ENCODE measurements at regions not wholly inside any gene's neighbourhood (a gene's known extent, or its start where the extent isn't known, plus 50 kb on each side); places are given as distances from the start of the nearest gene placed in this dataset.
"Not testable (repeated sequence)": the region's sequence is repeated elsewhere in the genome, so short reads cannot be mapped to it uniquely, and the experiment has no call there.

DNA sequence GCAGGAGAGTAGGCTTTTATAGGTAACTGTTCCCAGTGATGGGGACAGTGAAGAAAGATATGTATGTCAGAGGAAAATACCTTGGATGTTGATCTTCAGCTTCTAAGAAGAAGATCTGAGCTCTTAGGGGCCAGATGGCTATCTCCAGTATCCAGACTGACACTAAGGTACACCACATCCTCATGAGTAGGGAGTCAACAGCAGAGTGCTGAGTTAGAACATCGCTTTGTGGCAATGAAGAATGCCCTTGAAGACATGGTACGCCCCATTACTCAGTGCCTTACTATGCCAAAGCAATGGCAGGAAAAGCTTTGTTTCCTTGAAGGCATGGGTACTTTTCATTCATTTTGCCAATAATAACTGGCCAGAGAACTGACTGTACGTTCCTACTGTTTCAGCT, 263.7 kb downstream of the CEMIP2 start:
- DNase-seq, result no peak

DNA sequence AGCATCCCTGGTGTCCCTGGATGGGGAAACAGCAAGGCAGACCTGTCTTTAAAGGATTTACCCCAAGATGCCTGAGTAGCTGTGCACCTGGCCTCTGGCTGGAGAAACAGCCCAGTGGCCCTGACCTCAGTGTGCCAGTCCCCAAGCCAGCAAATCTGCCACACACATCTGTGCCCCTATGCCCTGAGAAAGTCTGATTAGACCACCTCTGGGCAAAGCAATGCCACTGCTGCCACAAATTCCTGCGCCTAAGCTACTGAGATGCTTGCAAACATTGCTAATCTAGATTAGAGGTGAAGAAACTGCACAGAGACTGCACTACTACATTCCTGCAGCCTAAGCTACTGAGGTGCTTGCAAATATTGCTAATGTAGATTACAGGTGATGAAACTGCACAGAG, 269.6 kb downstream of the CEMIP2 start:
- DNase-seq, result no peak

DNA sequence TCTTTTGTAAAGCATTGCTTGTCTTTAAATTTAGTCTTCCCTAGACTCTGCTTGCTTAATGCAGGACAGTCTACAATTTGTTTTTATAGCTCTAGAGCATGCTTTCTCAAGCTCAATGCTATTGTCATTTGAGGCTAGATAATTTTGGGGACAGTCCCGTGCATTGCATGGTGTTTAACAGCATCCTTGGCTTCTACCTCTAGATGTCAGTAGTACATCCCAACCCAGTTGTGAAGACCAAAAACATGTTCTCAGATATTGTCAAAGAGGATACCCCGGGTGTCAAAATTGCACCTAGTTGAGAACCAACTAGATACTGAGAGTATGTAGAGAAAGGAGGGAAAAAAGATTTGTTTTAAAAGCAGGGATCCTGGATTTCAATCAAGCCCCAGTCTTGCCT, 277.5 kb downstream of the CEMIP2 start:
- no peak for DNase-seq

DNA sequence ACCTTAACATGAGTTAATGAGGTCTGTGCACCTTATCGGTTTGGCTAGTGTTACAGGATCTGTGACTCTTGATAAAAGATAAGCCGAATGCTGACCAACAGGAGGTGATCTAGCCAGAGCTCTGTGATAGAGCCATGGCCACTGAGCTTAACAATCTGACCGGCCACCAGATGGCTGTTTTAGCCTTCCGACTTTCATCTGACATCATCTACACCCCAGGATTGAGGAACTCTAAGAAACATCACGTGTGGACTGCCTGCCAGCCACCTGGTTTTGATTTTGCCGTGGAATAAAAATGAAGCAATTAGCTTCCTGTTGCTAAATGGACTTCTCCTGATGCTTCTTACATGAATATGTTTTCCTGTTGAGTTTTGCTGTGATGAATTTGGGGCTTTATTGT, 281.3 kb downstream of the CEMIP2 start:
- no peak for DNase-seq

DNA sequence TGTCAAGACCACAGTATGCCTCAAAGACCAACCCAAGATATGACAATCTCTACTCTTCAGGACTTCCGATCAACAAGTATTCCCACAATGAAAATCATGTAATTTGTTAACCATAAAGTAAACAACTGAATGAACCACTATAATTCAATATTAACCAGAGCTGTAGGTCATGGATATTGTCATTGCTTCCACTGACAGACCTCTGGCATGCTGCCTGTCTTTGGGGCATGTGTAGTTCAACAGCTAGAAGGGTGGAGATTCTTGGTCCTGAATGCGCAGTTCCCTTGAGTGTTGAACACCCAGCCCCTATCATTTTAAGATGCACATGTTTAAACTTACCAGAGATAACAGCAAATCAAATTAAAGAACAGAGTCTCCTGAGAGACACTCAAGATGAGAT, 283.0 kb downstream of the CEMIP2 start:
- DNase-seq, result no peak

DNA sequence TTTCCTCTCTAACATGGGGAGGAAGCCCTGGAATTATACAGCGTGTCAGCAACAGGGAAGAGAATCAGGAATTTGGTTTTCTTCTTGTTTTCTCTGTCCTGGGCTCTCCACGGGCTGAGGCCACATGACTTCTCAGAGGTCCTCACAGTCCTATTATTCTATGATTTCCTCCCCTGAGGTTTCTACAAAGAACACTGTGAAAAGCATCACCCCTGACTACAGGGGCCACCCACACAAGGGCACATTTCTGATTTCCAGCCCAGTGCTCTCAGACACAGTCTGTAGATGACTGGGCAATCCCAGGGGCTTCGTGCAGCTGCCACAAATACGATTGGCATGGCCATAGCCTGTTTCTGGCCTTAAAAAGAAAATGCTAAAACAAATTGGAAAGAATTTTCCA, 284.9 kb downstream of the CEMIP2 start:
- DNase-seq, result no peak

DNA sequence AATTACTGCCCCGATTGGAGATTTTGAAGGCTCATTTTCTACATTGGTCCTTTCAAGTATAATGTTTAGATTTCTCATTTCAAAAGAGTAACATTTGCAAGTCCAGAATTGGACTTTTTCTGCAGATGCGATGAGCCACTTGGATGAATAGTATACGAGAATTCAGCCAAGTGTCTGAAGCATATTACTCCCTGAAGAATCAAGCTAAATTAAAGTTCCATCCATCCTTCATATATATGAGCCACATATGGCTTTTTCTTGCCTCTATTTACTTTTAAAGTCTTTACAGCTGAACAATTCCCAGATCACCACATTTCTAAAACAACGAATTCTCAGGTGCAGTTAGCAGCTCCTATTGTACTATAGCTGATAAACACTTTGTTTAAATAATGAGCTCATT, 288.7 kb downstream of the CEMIP2 start:
- DNase-seq, result no peak

DNA sequence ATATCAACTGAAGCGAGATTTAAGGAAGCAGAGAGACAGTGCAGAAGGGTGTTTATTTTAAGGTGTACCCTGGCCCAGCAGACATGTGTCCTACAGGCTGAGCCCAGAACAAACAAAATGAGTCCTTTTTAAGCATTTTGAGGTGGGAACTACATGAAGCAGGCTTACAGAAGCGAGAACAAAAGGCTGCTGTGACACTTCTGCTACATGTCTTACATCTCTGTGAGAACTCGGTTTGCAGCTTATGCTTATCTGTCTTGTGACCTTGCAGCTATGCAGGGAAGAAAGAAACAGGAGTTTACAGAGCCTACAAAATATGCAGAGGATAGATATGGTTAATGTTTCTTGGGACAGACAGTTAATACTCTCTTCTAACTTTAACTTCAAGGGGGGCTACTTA, 295.9 kb downstream of the CEMIP2 start:
- no peak for DNase-seq

DNA sequence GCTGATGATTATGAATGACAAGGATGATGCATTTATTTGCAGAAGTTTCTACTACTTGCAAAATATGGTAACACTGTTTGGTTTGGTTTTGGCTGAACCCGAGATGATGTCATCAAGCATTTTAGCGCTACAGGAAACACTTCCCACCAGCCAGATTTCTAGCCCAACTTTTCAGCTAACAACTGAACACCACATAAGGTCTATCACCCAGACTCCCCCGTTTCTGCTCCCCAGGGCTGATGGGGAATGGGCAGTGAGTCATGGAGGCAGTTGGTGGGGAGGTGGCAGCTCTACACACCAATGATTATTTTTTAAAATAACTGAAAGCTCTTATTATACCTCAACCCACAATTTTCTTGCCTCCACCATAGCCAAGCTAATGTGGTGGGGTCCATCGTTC, 302.9 kb downstream of the CEMIP2 start:
- no peak for DNase-seq

DNA sequence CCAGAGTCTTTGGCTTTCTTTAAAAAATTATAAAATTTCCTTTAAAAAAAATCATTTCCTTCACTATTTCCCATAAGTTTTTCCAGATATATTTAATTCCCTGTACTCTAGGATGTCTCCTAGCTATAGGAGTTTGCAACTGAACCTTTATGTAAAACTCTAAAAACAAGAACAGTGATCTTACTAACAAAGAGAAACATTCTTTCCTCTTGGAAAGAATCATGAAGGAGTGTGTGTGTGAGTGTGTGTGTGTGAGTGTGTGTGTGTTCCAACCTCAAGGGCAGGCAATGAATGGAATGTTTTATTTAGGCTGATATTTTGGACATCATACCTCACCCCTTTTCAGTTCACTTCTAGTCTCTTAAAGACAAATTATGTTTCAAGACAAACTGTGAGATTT, 309.2 kb downstream of the CEMIP2 start:
- no peak for DNase-seq

DNA sequence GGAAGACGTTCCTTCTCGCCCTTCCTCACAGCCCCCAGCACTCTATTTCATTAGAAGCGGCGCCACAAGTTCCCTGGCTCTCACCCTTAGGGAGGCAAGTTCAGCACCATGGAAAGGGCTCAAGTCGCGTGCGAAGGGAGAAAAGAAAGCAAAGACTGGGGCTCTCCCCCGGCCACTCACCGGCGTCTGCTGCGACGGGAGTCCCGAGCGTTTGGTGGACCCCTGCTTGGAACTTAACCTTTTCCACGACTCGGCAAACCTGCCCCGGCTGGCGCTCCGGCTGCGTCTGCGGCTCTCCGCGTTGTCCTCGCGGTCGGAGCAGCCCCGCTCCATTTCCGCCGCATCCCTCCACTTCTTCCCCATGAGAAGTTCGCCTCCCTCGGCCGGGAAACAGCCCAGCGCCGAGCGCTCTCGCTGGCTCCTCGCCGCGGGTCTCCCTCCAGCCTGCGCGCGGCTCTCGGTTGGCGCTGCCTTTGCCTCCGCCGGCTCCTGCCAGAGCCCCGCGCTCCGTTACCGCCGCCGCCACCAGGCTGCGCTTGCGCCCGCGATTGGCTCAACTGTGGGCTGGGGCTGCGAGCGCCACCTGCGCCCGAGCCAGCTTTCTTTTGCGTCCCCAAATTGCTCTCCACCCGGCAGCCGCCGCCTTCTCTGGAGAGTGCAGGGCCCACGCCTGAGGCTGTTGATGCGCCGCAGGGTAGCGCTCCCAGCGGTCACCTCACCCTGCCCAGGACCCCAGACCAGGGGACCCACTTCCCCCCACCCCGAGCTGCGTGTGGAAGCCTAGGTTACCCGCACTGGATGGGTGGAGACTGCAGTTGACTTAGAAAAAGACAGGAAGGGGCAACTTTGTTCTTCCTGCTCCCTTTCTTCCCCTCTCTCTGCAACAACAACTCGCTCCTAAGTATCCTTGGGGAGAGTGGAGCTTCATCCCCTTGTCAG, 321.6 kb downstream of the CEMIP2 start:
- peak; percentile 27 to 55 for DNase-seq

DNA sequence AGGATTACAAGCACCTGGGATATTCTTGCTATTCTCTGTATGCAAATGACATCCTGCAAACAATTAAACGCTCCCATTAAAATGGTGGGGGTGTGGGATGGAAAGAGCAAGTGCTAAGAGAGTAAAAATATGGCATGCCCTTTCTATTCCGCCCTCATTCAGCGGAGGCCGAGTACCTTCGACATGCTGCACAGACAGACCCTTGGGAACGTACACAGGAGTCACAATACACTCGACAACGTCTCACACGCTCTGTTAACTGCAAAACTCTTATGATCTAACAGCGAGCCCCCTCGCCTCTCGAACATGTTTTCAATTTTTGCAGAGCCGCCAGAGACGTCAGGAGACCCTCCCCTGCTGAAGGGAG, 322.2 kb downstream of the CEMIP2 start:
- no peak for DNase-seq

DNA sequence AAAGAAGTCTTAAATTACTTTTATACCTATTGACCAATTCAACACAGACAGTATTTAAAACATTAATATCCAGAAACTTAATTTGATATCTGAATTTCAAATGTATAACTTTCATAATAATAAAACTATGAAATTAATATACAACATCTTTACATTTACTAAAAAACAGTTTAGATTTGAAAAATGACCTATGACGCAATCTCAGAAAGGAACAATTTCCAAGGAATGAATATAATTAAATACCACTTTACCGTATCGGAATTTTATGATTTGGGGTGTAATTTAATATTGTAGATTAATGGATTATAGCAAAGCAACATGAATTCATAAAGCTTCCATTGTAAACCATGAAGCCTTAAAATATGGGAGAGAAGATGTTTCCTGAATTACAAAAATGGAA, 321.5 kb upstream of the TRPM3 start:
- DNase-seq, result no peak

DNA sequence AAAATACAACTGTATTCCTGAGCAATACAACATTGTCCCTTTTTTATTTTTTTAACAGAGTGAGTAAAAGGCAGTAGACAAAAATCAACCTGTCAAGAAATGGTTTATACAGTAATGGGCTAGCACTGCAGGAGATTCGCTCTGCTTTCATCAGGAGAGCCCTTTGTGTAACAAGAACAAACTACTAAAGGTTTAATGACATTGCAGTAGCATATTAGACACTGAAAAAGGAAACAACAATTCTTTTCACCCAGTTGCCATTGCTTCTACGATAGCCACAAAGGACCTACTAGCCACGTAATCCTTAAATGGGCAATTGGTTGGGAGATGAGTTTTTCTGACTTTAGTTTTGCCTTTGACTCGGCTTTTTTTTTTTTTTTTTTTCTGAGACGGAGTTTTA, 319.8 kb upstream of the TRPM3 start:
- DNase-seq, result no peak

DNA sequence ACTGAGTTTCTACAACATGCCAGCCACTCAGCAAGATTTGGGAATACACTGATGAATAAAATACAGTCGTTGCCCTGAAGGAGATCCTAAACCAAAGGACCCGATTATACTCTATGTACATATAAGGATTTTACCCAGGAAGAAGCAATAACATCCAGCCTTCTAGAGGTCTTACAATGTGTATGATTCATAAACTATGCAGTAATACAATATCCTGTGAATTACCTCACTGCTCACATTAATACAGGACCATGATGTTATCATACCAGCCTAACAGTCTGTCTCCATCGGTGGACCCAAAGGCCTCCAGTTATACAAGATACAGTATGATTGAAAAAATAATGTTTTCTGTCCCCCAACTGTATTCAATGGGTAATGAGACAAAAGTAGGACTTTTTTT, 310.5 kb upstream of the TRPM3 start:
- DNase-seq, result no peak

DNA sequence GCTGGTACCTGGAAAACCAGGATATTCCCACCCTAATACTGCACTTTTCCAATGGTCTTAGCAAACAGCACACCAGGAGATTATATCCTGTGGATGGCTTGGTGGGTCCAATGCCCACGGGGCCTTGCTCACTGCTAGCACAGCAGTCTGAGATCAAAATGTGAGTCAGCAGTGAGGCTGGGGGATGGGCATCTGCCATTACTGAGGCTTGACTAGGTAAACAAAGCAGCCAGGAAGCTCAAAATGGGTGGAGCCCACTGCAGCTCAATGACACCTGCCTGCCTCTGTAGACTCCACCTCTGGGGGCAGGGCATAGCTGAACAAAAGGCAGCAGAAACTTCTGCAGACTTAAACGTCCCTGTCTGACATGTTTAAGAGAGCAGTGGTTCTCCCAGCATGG, 285.9 kb upstream of the TRPM3 start:
- not testable (repeated sequence) for DNase-seq

DNA sequence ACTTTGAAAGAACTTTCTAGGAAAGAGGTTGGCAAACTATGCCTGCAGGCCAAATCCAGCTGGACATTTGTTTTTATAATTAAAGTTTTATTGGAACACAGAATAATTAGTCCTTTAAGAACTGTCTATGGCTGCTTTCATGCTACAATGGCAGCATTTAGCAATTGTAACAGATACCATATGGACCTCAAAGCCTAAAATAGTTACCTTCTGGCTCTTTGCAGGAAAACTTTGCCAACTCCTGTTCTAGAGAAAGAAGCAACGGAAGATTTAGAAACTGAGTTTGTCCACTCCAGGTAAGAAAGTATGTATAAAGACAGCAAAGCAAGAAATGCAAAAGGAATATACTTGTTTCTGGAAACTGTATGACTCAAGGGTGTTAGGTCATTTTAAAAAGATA, 281.7 kb upstream of the TRPM3 start:
- DNase-seq, result no peak

DNA sequence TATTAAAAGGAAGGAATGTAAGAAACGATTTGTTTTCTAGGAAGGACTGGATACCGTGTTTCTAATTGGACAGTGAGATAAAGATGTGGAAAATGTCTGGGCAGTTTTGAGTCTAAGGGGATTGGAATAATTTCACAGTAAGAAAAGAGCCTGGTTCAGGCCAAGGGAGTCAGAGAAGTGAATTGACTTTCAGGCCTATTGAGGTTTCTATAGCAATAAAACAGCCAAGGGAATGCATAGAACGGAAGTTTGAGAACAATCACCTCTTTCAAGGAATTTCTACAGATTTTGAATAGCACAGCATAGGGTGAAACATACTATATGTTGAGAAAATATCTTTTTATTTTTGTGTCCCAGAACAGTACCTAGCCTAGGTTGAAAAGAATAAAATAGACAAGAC, 271.6 kb upstream of the TRPM3 start:
- no peak for DNase-seq

DNA sequence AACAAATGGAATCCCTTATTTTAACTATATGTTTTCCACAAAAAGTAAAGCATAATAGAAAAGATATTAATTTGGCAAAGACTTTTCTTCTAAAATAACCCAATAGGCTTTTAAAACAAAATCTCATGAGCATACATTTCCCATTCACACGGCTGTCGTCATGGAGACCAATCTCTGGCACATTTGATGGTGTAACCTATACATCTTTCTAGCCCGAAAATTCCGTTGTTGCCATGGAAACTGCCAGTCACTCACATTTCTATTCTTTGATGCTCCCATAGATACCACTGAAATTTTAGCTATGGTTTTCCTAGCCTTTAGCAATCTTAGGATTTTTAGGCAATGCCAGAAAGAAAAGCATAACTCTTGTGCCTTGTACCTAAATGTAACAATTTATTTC, 262.9 kb upstream of the TRPM3 start:
- DNase-seq, result no peak

DNA sequence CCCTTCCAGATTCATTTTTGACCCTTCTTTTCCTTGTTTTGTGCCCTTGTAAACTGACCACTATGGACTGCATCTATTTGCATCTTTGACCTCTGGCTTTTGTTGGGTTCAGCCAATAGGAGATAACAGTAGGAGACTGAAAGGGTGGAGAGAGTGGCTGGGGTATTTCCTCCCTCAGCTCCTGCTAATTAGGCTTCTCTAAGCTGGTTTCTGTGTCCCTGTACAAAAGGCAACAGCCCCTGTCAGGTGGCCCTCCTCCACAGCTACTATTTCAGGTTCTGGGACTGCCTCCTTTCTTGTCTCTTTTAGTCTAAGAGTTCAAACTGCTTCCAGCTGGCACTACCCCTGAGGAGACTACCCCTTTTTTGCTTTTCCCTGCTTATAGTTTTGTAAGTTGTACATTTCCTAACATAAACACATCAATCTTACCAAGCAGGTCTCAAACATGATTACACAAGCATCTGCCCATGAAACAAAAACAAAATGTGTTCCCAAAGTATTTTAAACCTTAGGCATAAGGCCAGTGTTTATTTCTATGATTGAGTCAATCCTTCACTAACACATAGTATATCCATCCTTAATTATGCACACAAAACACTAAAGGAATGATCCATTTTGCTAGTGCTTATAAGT, 262.0 kb upstream of the TRPM3 start:
- no peak for DNase-seq

DNA sequence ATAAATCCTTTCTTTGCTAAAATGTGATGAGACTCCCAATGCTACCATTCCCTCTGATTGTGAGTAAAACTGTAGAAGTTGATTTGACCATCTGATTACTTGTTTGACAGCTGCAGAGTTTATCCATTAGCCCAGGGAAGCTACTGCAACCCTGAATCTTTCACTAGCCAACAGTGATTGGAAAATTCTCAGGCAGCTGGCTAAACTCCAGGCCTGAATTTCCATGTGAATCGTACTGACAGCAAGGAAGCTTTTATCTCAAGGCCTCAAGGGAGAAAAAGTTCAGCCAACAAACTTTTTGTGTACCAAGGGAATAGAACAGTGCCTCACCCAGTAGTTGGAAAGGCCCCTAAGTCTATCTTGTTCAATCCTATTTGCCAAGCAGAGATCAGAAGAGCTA, 246.7 kb upstream of the TRPM3 start:
- no peak for DNase-seq

DNA sequence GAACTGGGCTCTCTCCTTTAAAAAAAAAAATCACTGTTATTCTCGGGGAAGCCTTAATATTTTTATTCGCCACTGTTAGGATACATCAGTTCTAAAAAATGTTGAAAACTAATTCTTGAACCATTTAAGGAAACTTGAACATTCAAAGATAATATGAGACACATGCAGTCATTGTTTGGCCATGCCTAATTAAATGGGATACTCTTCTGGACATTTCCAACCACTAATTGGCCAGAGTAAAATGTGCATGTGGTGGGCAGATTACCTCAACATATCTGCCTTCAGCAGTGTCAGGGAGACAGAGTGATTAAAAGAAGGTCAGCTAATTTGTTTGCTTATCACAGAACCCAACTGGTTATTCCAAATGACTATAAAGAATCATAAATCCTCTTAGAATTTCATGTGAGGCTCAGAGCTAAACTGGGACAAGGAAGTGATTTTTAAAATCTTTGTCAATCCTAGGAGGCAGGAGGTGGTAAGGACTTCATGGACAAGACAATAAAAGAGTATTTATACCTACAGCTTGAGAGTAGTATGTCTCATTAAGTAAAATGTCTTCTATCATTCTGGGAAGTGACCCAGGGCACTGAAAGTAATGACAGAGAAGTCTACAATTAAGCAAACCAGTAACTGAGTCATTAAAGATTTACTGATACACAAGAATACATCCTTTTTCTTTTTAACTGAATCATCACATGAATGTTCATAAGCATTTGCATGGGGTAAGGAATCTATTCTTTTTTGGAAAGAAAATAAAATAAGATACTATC, 242.9 kb upstream of the TRPM3 start:
- DNase-seq, result no peak

DNA sequence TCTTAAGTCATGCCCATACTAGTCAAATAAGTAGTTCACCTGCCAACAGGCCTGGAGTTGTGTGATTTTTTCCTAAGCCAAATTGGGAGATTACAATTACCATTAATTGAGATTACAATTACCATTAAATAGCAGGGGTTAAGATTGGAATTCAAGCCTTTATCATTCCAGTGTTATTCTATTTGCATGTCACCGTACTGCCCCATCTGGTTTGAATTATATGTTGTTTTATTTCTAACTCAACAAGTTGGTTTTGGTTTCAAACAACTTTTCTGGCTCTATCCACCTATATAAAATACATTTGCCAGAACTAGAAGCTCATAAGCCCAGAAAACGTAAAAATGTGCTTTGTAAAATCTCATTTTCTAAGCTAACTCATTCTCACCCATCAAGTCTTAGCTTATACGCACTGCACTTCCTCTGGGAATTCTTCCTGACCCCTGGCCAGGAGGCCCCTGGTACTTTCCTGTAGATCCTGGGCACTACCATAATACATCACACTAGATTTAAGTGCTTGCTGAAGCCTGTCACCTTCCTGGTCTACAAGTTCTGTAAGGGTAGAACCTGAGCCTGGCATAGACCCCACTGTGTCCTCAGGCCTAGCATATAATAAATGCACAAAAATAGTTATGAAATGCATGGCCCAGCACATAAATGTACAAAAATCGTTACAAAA, 242.0 kb upstream of the TRPM3 start:
- no peak for DNase-seq

All from stimulated activated CD4-positive, alpha-beta T cell treated with anti-CD3 and anti-CD28 coated beads, Interleukin-2, amount 100 ng/mL, for 24 hours (primary cell).